Liver (tissue), 8 donors: ENCODE measurements at regions not wholly inside any gene's neighbourhood (a gene's known extent, or its start where the extent isn't known, plus 50 kb on each side); places are given as distances from the start of the nearest gene placed in this dataset.

Experiments
- DNase-seq: peaks from one replicate; pipeline ENCODE4 v3.0.0-alpha.2; 2017; ENCODE audit warnings: low spot score
- H3K27ac ChIP-seq, 2 donors: one replicate each; pipeline ENCODE4 v1.7.0; 2013; ENCODE audit warnings: inconsistent platforms in 2 of 2, low read length in 2 of 2, control low read depth in 1 of 2, low read depth in 1 of 2, mild to moderate bottlenecking in 1 of 2
- H3K27me3 ChIP-seq, 4 donors: one replicate each; pipeline versions ENCODE4 v1.6.1 to v1.7.0; 2013; ENCODE audit warnings: low read length in 3 of 4, inconsistent platforms in 1 of 4, mild to moderate bottlenecking in 1 of 4, moderate library complexity in 1 of 4; ENCODE audit not compliant: control insufficient read depth in 4 of 4, insufficient read depth in 4 of 4
- H3K36me3 ChIP-seq, 4 donors: one replicate each; pipeline versions ENCODE4 v1.6.1 to v1.7.0; 2013; ENCODE audit warnings: low read length in 3 of 4, mild to moderate bottlenecking in 3 of 4, low read depth in 1 of 4, moderate library complexity in 1 of 4; ENCODE audit not compliant: control insufficient read depth in 4 of 4, insufficient read depth in 3 of 4
- H3K4me1 ChIP-seq, 4 donors: one replicate each; pipeline versions ENCODE4 v1.6.1 to v1.7.0; 2013; ENCODE audit warnings: low read length in 3 of 4, mild to moderate bottlenecking in 3 of 4, moderate library complexity in 1 of 4; ENCODE audit not compliant: control insufficient read depth in 4 of 4, insufficient read depth in 4 of 4
- H3K4me3 ChIP-seq, 3 donors: one replicate each; pipeline versions ENCODE4 v1.6.1 to v1.7.0; 2013; ENCODE audit warnings: low read length in 3 of 3, control low read depth in 1 of 3, low read depth in 1 of 3, mild to moderate bottlenecking in 1 of 3
- H3K9ac ChIP-seq, 2 donors: one replicate each; pipeline ENCODE4 v1.7.0; 2013; ENCODE audit warnings: low read length in 2 of 2, mild to moderate bottlenecking in 2 of 2, moderate library complexity in 2 of 2, control low read depth in 1 of 2, low read depth in 1 of 2
- H3K9me3 ChIP-seq, 4 donors: one replicate each; pipeline versions ENCODE4 v1.6.1 to v1.7.0; 2013; ENCODE audit warnings: low read length in 3 of 4; ENCODE audit not compliant: control insufficient read depth in 4 of 4
- FOXA1 ChIP-seq: IDR thresholded peaks from 2 replicates; pipeline ENCODE4 v1.6.1; 2016; ENCODE audit warnings: antibody characterized with exemption
- FOXA2 ChIP-seq: IDR thresholded peaks from 2 replicates; pipeline ENCODE4 v1.6.1; 2016; ENCODE audit warnings: antibody characterized with exemption
- HNF4A ChIP-seq, 2 donors: conservative IDR thresholded peaks; 2 replicates each; pipeline ENCODE4 v1.6.1; 2016; ENCODE audit warnings: antibody characterized with exemption in 2 of 2, mild to moderate bottlenecking in 2 of 2
- HNF4G ChIP-seq: IDR thresholded peaks from 2 replicates; pipeline ENCODE4 v1.6.1; 2016; ENCODE audit warnings: antibody characterized with exemption
- JUND ChIP-seq, 2 donors: IDR thresholded peaks; 2 replicates each; pipeline ENCODE4 v1.6.1; 2016; ENCODE audit warnings: antibody characterized with exemption in 2 of 2
- NR2F2 ChIP-seq: IDR thresholded peaks from 2 replicates; pipeline ENCODE4 v1.6.1; 2016; ENCODE audit warnings: antibody characterized with exemption
- RAD21 ChIP-seq, 2 donors: IDR thresholded peaks; 2 replicates each; pipeline ENCODE4 v1.6.1; 2016; ENCODE audit warnings: antibody characterized with exemption in 2 of 2, mild to moderate bottlenecking in 2 of 2
- RXRA ChIP-seq, 2 donors: IDR thresholded peaks; 2 replicates each; pipeline ENCODE4 v1.6.1; 2017 to 2018; ENCODE audit warnings: antibody characterized with exemption in 2 of 2, mild to moderate bottlenecking in 1 of 2
- SP1 ChIP-seq: IDR thresholded peaks from 2 replicates; pipeline ENCODE4 v1.6.1; 2018; ENCODE audit warnings: antibody characterized with exemption, mild to moderate bottlenecking
- TAF1 ChIP-seq: conservative IDR thresholded peaks from 2 replicates; pipeline ENCODE4 v1.6.1; 2016; ENCODE audit warnings: antibody characterized with exemption, mild to moderate bottlenecking
- YY1 ChIP-seq: IDR thresholded peaks from 2 replicates; pipeline ENCODE4 v1.6.1; 2016; ENCODE audit warnings: antibody characterized with exemption, mild to moderate bottlenecking
- WGBS: extraction: QIAGEN DNeasy Blood & Tissue Kit; methylation state at CpG from one replicate; pipeline ENCODE4 v1.1.7; 2013; 5-methylcytosine and 5-hydroxymethylcytosine counted together
- TF ChIP-seq, protein P1 (sequence below): IDR thresholded peaks from 2 replicates; pipeline ENCODE4 v1.6.1; 2016; ENCODE audit warnings: antibody characterized with exemption
- TF ChIP-seq, protein P2 (sequence below): IDR thresholded peaks from 2 replicates; pipeline ENCODE4 v1.6.1; 2016; ENCODE audit warnings: antibody characterized with exemption
- TF ChIP-seq, protein P3 (sequence below): IDR thresholded peaks from 2 replicates; pipeline ENCODE4 v1.6.1; 2016; ENCODE audit warnings: antibody characterized with exemption, mild to moderate bottlenecking
- TF ChIP-seq, protein P4 (sequence below): IDR thresholded peaks from 2 replicates; pipeline ENCODE4 v1.6.1; 2016; ENCODE audit warnings: antibody characterized with exemption
- TF ChIP-seq, protein P5 (sequence below): fragments of 150-350 bp; IDR thresholded peaks from 2 replicates; pipeline ENCODE4 v1.5.1; 2017; ENCODE audit warnings: improper control_type of control experiment, low read depth, low read length; ENCODE audit not compliant: missing input control
- donor health status: healthy.
- donor health status: healthy.
- donor health status: healthy.
- donor health status: healthy.
- donor health status: healthy.

DNA sequence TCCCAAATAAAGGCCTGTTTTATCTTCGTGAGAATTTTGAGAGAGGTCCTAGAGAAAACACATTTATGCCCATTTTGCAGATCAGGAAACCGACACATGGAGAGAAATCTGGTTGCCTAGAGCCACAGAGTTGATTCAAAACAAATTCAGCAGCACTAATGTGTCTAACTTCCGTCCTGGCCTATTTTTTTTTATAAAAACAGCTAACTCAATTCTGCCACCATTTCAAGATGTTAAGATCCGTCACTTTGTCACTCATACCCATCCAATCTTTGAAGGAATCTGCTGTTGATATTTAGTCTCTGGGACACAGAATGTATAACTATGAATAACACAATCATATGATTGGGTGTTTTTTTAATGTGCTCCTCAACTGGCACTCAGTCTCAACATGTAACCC lies 611.1 kb upstream of the ARID1B start:
- Histone ChIP-seq H3K27me3 (peaks cover 0 to 3% (median 0%) of the 10 kb centered on the region in 4 donors), H3K36me3 (no peaks in the 10 kb centered on the region), H3K4me1 (no peaks in the 10 kb centered on the region), H3K9me3 (no peaks in the 10 kb centered on the region), H3K4me3 (no peak overlapping the region), H3K27ac (no peak overlapping the region), H3K9ac (no peak overlapping the region)
- TF ChIP-seq, protein P1, sequence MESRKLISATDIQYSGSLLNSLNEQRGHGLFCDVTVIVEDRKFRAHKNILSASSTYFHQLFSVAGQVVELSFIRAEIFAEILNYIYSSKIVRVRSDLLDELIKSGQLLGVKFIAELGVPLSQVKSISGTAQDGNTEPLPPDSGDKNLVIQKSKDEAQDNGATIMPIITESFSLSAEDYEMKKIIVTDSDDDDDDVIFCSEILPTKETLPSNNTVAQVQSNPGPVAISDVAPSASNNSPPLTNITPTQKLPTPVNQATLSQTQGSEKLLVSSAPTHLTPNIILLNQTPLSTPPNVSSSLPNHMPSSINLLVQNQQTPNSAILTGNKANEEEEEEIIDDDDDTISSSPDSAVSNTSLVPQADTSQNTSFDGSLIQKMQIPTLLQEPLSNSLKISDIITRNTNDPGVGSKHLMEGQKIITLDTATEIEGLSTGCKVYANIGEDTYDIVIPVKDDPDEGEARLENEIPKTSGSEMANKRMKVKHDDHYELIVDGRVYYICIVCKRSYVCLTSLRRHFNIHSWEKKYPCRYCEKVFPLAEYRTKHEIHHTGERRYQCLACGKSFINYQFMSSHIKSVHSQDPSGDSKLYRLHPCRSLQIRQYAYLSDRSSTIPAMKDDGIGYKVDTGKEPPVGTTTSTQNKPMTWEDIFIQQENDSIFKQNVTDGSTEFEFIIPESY: no peak
- TF ChIP-seq, protein P2, sequence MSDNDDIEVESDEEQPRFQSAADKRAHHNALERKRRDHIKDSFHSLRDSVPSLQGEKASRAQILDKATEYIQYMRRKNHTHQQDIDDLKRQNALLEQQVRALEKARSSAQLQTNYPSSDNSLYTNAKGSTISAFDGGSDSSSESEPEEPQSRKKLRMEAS: no peak
- TF ChIP-seq RXRA (IDR thresholded peaks at IDR 0.05): no peak
- TF ChIP-seq JUND (IDR thresholded peaks at IDR 0.05): no peak
- no peak for TF ChIP-seq SP1
- TF ChIP-seq YY1: no peak
- TF ChIP-seq, protein P3, sequence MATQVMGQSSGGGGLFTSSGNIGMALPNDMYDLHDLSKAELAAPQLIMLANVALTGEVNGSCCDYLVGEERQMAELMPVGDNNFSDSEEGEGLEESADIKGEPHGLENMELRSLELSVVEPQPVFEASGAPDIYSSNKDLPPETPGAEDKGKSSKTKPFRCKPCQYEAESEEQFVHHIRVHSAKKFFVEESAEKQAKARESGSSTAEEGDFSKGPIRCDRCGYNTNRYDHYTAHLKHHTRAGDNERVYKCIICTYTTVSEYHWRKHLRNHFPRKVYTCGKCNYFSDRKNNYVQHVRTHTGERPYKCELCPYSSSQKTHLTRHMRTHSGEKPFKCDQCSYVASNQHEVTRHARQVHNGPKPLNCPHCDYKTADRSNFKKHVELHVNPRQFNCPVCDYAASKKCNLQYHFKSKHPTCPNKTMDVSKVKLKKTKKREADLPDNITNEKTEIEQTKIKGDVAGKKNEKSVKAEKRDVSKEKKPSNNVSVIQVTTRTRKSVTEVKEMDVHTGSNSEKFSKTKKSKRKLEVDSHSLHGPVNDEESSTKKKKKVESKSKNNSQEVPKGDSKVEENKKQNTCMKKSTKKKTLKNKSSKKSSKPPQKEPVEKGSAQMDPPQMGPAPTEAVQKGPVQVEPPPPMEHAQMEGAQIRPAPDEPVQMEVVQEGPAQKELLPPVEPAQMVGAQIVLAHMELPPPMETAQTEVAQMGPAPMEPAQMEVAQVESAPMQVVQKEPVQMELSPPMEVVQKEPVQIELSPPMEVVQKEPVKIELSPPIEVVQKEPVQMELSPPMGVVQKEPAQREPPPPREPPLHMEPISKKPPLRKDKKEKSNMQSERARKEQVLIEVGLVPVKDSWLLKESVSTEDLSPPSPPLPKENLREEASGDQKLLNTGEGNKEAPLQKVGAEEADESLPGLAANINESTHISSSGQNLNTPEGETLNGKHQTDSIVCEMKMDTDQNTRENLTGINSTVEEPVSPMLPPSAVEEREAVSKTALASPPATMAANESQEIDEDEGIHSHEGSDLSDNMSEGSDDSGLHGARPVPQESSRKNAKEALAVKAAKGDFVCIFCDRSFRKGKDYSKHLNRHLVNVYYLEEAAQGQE: no peak
- TF ChIP-seq RAD21 (IDR thresholded peaks at IDR 0.05): no peak
- no peak for TF ChIP-seq HNF4A (conservative IDR thresholded peaks at IDR 0.05)
- TF ChIP-seq, protein P4, sequence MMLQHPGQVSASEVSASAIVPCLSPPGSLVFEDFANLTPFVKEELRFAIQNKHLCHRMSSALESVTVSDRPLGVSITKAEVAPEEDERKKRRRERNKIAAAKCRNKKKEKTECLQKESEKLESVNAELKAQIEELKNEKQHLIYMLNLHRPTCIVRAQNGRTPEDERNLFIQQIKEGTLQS: no peak
- no peak for TF ChIP-seq NR2F2
- TF ChIP-seq HNF4G: no peak
- WGBS: 73% methylated on average over 4 of the region's 4 CpGs
- no peak for DNase-seq

DNA sequence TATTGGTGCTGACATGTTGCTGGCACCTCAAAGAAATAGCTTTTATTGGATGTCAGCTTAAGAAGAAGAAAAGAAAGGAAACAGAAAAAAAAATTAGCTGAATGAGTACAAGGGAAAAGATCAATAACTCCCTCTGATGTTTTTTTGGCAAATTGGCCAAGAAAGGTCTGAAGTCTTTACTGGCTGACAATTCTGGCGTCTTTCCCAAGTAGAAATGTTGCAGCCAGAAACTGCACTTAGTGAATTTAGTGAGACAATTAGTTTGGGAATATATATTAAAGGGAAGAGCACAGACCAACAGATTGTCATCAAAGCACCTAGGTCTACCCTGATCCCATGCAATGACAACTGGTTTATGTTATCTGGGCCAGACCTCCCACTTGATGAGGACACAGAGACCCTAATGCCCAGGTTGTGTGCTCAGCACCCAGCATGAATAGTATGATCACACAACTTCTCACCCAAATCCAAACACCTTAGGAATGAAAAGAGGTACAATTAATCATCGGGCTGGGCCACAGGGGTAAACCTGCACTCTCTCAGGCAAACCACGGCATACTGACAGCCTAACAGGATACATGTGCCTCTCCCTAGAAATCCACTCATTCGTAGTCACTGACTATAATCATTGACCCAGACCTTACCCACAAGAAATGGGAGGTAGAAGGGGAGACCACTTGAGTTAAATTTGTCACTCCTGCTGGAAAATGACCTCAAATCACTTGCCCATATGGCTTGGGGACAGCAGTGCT lies 612.3 kb upstream of the ARID1B start:
- Histone ChIP-seq H3K4me3 (no peak overlapping the region), H3K9me3 (no peaks in the 10 kb centered on the region), H3K4me1 (no peaks in the 10 kb centered on the region), H3K27ac (no peak overlapping the region), H3K9ac (no peak overlapping the region), H3K27me3 (peaks cover 0 to 3% (median 0%) of the 10 kb centered on the region in 4 donors), H3K36me3 (no peaks in the 10 kb centered on the region)
- DNase-seq: no peak
- TF ChIP-seq, protein P5, sequence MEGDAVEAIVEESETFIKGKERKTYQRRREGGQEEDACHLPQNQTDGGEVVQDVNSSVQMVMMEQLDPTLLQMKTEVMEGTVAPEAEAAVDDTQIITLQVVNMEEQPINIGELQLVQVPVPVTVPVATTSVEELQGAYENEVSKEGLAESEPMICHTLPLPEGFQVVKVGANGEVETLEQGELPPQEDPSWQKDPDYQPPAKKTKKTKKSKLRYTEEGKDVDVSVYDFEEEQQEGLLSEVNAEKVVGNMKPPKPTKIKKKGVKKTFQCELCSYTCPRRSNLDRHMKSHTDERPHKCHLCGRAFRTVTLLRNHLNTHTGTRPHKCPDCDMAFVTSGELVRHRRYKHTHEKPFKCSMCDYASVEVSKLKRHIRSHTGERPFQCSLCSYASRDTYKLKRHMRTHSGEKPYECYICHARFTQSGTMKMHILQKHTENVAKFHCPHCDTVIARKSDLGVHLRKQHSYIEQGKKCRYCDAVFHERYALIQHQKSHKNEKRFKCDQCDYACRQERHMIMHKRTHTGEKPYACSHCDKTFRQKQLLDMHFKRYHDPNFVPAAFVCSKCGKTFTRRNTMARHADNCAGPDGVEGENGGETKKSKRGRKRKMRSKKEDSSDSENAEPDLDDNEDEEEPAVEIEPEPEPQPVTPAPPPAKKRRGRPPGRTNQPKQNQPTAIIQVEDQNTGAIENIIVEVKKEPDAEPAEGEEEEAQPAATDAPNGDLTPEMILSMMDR: no peak
- TF ChIP-seq TAF1 (no peak), HNF4G (no peak), NR2F2 (no peak), SP1 (no peak), HNF4A (conservative IDR thresholded peaks at IDR 0.05) (no peak), YY1 (no peak), FOXA2 (no peak), FOXA1 (no peak)
- TF ChIP-seq, protein P3: no peak
- TF ChIP-seq, protein P1: no peak
- TF ChIP-seq, protein P4: no peak
- TF ChIP-seq, protein P2: no peak
- WGBS: 68% methylated on average over 4 of the region's 4 CpGs
